OCI-LY3 (cell line): ENCODE measurements at regions not wholly inside any gene's neighbourhood (a gene's known extent, or its start where the extent isn't known, plus 50 kb on each side); places are given as distances from the start of the nearest gene placed in this dataset.

Source experiments
- H2AFZ ChIP-seq: fragments of 200-600, 300-600 bp; shearing (Covaris generic); 2 replicates; pipeline ENCODE4 v1.6.0; 2014; ENCODE audit warnings: antibody characterized with exemption, low read depth, low read length
- H3K27ac ChIP-seq: fragments of 200-600, 300-600 bp; sonication (generic); 2 replicates; pipeline ENCODE4 v1.5.1; 2014; ENCODE audit warnings: mild to moderate bottlenecking, low read length, moderate library complexity, mixed read lengths
- H3K27me3 ChIP-seq: fragments of 200-600, 300-600 bp; sonication (generic); 2 replicates; pipeline ENCODE4 v1.6.1; 2014; ENCODE audit warnings: low read depth, low read length, mixed read lengths
- H3K36me3 ChIP-seq: fragments of 200-600, 300-600 bp; sonication (generic); replicated peaks from 2 replicates; pipeline ENCODE3; 2014; ENCODE audit warnings: low read depth, low read length, mixed read lengths
- H3K4me1 ChIP-seq: fragments of 300-600, 200-600 bp; sonication (generic); 2 replicates; pipeline ENCODE4 v1.6.1; 2014; ENCODE audit warnings: low read length, mixed read lengths
- H3K4me2 ChIP-seq: fragments of 200-600, 300-600 bp; sonication (generic); 2 replicates; pipeline ENCODE4 v1.6.1; 2014; ENCODE audit warnings: low read length, mixed read lengths
- H3K4me3 ChIP-seq: fragments of 300-600, 200-600 bp; sonication (generic); 2 replicates; pipeline ENCODE4 v1.5.1; 2014; ENCODE audit warnings: antibody characterized with exemption, mild to moderate bottlenecking, low read length, moderate library complexity
- H3K79me2 ChIP-seq: fragments of 300-600, 200-600 bp; shearing (Covaris generic); 2 replicates; pipeline ENCODE4 v1.6.1; 2014; ENCODE audit warnings: mild to moderate bottlenecking, low read length, mixed read lengths
- H3K9ac ChIP-seq: fragments of 300-600, 200-600 bp; shearing (Covaris generic); 2 replicates; pipeline ENCODE4 v1.6.0; 2014; ENCODE audit warnings: mild to moderate bottlenecking, low read length, moderate library complexity
- H3K9me3 ChIP-seq: fragments of 200-600, 300-600 bp; shearing (Covaris generic); 2 replicates; pipeline ENCODE4 v1.6.1; 2014; ENCODE audit warnings: low read length, mixed read lengths; ENCODE audit not compliant: insufficient read depth
- H4K20me1 ChIP-seq: fragments of 200-600, 300-600 bp; sonication (generic); 2 replicates; pipeline ENCODE4 v1.6.1; 2016; ENCODE audit warnings: low read length, mixed read lengths; ENCODE audit not compliant: insufficient read depth
- EZH2phosphoT487 ChIP-seq: fragments of 200-600 bp; shearing (Covaris generic); IDR thresholded peaks from 2 replicates; pipeline ENCODE4 v1.6.1; 2018; ENCODE audit warnings: antibody characterized with exemption, mixed run types, low read depth
- TF ChIP-seq, protein P1 (sequence below): fragments of 200-600, 300-600 bp; sonication (generic); IDR thresholded peaks from 2 replicates; pipeline ENCODE4 v1.5.1; 2014; ENCODE audit warnings: antibody characterized with exemption, low read length, low read depth

DNA sequence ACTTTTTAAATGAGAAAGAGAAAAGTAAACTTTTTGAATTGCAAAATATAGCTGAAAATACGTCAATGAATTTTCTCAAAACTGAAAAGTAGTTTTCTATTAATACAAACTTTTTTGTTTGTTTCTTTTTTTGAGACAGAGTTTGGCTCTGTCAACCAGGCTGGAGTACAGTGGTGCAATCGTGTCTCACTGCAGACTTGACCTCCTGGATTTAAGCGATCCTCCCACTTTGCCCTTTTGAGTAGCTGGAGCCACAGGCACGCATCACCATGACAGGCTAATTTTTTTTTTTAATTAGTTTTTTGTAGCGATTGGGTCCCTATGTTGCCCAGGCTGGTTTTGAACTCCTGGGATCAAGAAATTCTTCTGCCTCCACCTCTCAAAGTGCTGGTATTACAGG, 610.4 kb downstream of the ELAVL2 start:
- no peak overlapping the region for H3K27ac ChIP-seq
- no peak overlapping the region for H3K9ac ChIP-seq
- H3K9me3 ChIP-seq, result no peaks in the 10 kb centered on the region
- no peak overlapping the region for H2AFZ ChIP-seq
- TF ChIP-seq EZH2phosphoT487, result no peak
- TF ChIP-seq, protein P1, sequence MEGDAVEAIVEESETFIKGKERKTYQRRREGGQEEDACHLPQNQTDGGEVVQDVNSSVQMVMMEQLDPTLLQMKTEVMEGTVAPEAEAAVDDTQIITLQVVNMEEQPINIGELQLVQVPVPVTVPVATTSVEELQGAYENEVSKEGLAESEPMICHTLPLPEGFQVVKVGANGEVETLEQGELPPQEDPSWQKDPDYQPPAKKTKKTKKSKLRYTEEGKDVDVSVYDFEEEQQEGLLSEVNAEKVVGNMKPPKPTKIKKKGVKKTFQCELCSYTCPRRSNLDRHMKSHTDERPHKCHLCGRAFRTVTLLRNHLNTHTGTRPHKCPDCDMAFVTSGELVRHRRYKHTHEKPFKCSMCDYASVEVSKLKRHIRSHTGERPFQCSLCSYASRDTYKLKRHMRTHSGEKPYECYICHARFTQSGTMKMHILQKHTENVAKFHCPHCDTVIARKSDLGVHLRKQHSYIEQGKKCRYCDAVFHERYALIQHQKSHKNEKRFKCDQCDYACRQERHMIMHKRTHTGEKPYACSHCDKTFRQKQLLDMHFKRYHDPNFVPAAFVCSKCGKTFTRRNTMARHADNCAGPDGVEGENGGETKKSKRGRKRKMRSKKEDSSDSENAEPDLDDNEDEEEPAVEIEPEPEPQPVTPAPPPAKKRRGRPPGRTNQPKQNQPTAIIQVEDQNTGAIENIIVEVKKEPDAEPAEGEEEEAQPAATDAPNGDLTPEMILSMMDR, result no peak
- peaks cover 20% of the 10 kb centered on the region for H3K4me1 ChIP-seq
- no peaks in the 10 kb centered on the region for H3K79me2 ChIP-seq
- H3K27me3 ChIP-seq, result no peaks in the 10 kb centered on the region
- no peak overlapping the region for H3K4me2 ChIP-seq
- no peaks in the 10 kb centered on the region for H4K20me1 ChIP-seq
- no peaks in the 10 kb centered on the region for H3K36me3 ChIP-seq
- H3K4me3 ChIP-seq, result no peak overlapping the region

DNA sequence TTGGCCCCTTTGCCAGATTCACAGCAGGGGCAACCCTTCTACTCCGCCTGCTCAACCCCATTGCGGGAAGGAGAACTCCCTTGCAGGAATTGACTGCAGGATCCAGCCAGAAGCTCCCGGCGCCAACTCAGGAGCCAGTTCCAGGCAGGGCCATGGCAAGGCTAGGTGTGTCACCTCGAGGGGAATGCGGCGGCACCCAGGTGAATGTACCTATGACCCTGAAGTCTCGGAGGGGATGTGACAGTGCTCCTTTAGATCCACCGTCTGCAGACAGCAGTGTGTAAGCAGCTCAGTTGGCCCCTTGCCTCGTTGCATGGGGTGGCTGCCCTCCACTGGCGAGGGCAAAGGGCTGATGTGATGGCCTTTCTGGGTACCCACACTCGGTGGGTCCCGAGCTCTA, 606.6 kb downstream of the ELAVL2 start:
- Histone ChIP-seq H3K4me2 (peak overlapping the region; percentile 24; the same call in 1 of the 2 replicates), H3K4me1 (peaks cover 20% of the 10 kb centered on the region), H3K36me3 (no peaks in the 10 kb centered on the region), H3K4me3 (no peak overlapping the region), H3K27ac (no peak overlapping the region), H3K79me2 (no peaks in the 10 kb centered on the region), H3K27me3 (no peaks in the 10 kb centered on the region), H3K9ac (no peak overlapping the region), H2AFZ (no peak overlapping the region), H3K9me3 (no peaks in the 10 kb centered on the region), H4K20me1 (no peaks in the 10 kb centered on the region)
- TF ChIP-seq EZH2phosphoT487, result no peak
- TF ChIP-seq, protein P1, result no peak

DNA sequence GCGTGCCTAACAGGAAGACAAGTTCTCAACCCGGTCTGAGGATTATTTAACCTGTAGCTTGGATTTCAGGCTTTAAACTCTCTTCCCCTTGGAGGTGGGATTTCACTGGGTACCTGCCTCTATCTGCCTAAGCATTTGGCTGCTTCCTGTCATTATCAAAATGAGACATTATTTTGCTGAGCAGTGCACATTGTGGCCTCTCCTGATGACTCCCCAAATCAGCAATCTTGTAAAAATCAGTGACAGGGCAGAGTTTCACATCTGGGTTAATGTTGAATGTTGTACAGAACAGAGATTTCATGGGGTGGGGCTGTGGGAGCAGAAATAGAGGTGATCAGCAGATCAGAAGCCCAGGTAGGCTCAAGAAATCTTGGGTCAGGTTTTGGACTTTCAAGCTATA, 605.9 kb downstream of the ELAVL2 start:
- Histone ChIP-seq H3K79me2 (no peaks in the 10 kb centered on the region), H3K4me3 (no peak overlapping the region), H3K27ac (no peak overlapping the region), H3K9ac (no peak overlapping the region), H3K36me3 (no peaks in the 10 kb centered on the region), H3K9me3 (no peaks in the 10 kb centered on the region), H2AFZ (no peak overlapping the region), H4K20me1 (no peaks in the 10 kb centered on the region), H3K27me3 (no peaks in the 10 kb centered on the region), H3K4me1 (peaks cover 20% of the 10 kb centered on the region), H3K4me2 (no peak overlapping the region)
- TF ChIP-seq, protein P1, result no peak
- TF ChIP-seq EZH2phosphoT487, result no peak

DNA sequence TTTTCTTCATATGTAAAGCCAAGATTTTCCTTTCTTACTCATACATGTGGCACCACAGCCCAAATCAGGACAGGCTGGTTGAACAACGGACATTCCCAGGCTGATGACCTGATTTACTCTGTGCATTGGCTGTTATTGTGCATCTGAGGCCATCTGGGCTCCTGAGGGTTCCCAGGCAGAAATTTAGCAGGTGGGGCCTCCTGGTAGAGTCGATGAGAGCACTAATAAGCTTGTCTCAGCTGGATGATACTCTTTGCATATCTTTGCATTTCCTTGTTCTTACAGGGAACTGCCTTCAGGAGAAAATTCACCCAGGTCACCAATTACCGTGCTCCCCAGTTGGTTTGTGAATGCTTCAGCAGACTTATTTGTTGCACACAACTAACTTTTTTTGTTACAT, 605.1 kb downstream of the ELAVL2 start:
- no peaks in the 10 kb centered on the region for H3K79me2 ChIP-seq
- no peak overlapping the region for H2AFZ ChIP-seq
- no peak overlapping the region for H3K4me3 ChIP-seq
- H3K27me3 ChIP-seq, result no peaks in the 10 kb centered on the region
- no peak overlapping the region for H3K27ac ChIP-seq
- H4K20me1 ChIP-seq, result no peaks in the 10 kb centered on the region
- peaks cover 20% of the 10 kb centered on the region for H3K4me1 ChIP-seq
- H3K9me3 ChIP-seq, result no peaks in the 10 kb centered on the region
- no peak overlapping the region for H3K4me2 ChIP-seq
- TF ChIP-seq, protein P1, result no peak
- TF ChIP-seq EZH2phosphoT487, result no peak
- H3K36me3 ChIP-seq, result no peaks in the 10 kb centered on the region
- no peak overlapping the region for H3K9ac ChIP-seq
